Kidney capillary endothelial cell (primary cell): ENCODE measurements at regions not wholly inside any gene's neighbourhood (a gene's known extent, or its start where the extent isn't known, plus 50 kb on each side); places are given as distances from the start of the nearest gene placed in this dataset.

Experiments used
- DNase-seq: peaks from one replicate; pipeline ENCODE4 v3.0.0-alpha.2; 2018; ENCODE audit warnings: low spot score

DNA sequence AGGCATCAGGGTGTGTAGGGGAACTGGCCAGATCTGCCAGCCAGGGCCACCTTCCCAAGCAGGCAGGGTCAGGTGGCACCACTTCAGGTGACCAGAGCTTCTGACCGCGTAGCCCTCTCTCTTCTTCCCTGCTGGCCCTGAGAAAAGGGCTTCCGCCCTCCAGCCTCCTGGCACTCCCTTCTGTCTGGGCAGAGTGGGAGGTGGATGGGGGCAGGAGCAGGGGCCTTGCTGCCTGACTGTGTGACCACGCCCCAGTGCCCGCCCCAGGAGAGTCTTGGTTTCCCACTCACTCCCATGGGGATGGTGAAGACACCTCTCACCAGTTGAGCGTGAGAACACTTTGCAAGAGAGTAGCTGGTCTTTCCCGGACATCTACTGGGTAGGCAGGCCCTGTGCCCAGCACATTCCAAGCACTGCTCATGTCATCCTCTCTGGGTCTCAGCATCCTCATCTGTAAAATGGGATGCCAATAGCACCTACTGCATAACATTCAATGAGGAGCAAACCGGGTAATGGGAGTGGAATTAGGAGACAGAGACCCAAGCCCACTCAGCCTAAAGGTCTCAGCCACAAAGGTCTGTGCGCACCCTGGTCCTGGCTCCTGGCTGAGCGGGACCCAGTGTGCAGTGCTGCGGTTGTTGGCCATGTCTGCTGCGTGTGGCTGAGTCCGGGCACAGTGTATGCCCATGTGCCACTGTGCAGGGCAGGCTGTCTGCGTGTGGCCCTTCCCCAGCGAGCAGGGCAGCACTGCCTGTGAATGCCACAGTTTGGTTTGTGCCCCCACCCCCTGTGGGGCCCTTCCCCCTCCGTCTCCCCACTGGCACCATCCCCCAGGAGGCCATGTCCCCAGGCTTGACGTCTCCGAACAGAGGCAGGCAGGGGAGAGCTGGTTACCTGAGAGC lies 179.1 kb upstream of the IER5L start:
- no peak for DNase-seq

GRCh38 chr9:129355631-129356030 lies 177.6 kb upstream of the IER5L start:
- DNase-seq, result no peak

- DNase-seq, result no peak
Measured at GRCh38 chr9:129354498-129354897, 176.4 kb upstream of the IER5L start.

- no peak for DNase-seq
Measured at GRCh38 chr9:129353697-129354336, 175.8 kb upstream of the IER5L start.

- DNase-seq, result no peak
Measured at GRCh38 chr9:129352146-129352865, 174.2 kb upstream of the IER5L start.

DNA sequence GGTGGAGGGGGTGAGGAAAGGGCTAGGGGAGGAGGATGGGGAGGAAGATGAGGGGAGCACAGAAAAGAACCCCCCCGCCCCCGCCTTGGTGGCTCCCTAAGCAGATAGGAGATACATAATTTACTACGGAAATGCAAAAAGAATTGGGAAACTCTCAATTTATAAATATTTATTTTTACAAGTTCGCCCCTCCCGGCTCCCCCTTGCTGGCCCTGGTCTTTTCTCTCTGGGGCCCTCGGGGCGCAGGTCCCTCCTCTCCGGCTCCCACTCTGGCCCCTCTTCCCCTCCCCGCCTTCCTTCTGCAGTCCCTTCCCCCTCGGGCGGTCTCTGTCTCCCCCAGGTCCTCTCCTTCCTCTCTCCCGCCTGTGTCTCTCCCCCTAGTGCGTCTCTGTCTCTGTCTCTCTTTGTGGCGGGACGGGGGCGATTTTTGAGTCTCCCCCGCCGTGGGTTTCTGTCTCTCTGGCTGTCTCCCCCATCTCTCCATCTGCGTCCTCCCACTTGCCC lies 173.6 kb upstream of the IER5L start:
- DNase-seq, result no peak

- no peak for DNase-seq
Measured at GRCh38 chr9:129351058-129351641, 173.1 kb upstream of the IER5L start.

DNA sequence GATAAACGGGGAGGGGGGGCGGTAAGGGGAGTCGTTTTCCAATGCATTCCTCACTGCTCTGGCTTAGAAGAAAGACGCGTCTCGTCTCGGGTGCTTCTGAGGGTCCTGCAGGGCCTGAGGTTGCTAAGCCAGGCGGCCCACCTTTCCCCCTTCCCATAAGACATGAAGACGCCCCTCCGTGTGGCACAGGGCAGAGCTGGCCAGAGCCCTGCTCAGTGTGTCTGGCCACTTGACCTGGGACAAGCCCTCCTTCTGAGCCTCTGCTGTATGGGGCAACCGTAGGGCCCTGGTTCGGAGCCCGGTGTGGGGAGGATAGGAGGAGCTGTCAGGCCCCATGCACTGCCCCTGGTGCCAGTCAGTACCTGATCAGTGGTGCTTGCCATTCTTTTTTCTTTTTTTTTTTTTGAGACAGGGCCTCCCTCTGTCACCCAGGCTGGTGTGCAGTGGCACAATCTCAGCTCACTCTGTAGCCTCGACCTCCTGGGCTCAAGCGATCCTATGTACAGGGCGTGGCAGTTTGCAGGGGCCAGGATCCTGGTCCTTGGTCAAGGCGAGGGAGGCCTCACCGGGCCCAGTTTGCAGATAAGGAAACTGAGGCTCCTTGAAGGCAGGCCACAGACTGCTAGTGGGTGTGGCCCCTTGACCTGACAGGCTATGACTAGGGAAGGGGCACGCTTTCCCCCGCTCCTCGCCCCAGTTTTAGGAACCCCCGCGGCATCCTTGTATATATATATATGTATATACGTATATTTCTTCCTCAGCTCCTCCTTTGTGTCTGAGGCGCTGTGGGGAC lies 172.3 kb upstream of the IER5L start:
- DNase-seq, result no peak

DNA sequence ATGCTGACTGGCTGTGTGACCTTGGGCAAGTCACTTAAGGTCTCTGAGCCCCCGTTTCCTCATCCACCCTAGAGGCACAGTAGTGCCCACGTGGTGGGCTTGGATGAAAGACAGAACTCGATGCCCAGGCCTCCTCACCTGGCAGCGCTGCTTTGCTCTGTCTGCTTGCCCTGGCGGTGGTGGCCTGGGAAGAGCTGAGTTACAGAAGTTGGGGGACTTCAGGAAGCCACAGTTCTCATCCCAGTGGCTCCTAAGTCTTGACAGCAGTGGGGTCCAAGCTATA lies 171.5 kb upstream of the IER5L start:
- no peak for DNase-seq

GRCh38 chr9:129348890-129349664 lies 171.0 kb upstream of the IER5L start:
- no peak for DNase-seq

DNA sequence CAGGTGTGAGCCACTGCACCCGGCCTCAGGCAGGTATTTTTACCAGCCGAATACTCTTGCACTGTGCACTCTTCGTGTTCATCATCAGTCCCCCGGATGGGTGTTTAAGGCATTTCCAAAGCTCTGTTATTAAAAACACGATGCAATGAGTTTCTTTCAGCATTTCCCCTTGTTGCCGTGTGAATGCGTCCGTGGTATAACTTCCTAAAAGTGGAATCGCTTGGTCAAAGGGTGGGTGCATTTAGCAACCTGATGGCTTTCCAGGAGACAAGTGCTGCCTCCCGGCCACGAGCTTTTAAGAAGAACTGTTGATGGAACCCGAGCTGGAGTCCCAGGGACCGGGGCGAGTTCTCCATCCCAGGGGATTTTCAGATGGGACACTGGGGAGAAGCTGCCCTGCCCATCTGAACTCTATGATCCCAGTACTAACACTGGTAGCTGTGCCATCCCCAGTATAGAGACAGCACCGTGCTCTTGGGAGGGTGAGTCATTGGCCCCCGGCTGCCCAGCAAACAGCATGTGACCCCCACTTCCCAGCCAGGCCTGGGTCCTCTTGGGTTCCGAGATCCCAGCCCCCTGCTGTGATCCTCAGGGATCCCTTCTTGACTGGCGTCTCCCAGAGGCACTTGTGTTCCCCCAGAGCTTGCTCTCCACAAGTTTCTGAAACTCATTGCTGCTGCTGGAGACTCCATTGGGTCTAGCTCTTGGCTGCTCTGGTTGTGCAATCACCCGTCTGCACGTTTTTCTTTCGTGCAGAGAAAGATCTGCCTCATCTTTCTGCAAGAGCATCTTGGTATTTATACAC lies 169.5 kb upstream of the IER5L start:
- no peak for DNase-seq

DNA sequence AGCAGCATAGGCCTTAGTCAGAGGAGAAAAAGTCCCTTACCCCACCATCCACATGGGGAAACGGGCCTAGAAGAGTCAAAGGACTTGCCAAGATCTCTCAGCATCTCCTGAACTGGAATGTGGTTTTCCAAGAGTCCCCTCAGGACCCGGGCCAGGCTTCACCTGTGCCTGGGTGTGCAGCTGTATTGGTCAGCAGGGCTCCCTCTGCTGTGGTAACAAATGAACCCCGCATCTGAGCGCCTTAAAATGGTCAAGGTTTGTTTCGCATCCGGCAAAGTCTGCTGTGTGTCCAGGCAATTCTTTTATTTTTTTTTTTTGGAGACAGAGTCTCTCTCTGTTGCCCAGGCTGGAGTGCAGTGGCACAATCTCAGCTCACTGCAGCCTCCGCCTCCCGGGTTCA lies 168.0 kb upstream of the IER5L start:
- no peak for DNase-seq

- DNase-seq, result no peak
Measured at GRCh38 chr9:129344641-129345495, 166.8 kb upstream of the IER5L start.

DNA sequence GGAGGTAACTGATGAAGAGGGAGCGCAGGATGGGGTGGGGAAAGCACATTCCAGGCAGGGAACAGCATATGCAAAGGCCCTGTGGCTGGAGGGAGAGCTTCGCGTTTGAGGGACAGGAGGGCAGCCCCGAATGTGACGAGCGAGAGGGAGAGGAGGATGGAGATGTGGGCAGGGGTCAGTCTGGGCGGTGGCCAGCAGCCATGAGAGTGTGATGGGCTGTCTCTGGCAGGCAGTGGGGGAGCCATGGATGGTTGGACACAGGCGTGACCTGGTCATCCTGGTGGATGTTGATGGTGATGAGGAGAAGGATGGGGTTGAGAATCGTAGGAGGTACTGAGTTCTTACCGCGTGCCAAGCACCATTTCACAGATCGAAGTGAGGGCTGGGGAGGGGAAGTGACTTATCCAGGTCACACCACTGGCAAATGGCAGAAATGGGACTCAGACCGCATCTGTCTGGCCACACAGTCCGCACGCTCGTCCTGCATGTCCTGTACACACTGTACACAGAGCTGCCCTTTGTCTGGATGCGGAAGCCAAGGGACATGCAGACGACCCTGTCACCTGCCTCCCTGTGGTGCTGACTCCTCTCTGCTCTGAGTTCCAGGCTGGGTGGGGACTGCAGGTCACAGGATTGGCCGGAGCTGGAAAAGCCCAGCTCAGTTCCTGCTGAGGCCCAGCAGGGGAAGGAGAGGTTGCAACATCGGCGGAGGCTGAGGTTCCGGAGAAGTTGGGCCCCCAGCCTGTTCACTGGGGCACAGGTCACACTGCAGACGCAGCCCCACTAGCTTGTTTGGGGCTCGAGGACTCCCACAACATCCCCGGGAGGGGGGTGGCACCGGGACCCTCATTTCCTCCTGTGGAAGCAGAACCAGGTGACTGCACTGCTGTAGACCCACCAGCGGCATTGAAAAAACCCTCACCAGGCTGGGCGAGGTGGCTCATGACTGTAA lies 165.6 kb upstream of the IER5L start:
- DNase-seq, result no peak

DNA sequence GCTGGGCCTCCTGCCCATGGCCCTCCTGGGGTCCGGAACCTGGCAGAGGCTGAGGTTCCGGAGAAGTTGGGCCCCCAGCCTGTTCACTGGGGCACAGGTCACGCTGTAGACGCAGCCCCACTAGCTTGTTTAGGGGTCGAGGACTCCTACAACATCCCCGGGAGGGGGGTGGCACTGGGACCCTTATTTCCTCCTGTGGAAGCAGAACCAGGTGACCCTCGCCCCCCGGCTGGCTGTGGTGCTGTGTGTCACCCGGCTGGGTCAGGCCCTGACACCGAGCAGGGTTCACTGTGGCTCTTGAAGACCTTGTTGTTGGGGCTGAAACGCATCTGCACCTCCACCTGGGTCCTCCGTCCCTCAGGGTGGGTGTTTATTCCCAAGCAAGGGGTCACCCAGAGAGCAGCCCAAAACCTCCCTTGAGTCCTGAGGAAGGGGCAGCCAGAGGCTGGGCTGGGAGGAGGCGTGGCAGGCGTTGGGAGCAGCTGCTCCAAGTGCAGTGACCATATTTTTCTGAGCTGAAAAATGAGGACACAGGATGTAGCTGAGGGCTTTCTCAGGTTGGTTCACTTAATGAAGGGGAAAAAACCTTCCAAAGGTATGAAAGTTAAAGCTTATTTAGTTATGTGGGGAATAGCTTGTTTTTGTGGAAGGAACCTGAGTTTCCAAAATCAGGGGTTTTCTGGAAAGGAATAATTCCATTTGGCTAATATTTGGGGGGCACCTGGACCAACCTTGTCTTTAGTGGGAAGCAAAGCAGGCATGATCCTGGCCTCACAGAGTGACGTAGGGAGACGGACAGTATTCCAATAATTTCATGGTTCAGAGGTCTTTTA lies 164.7 kb upstream of the IER5L start:
- DNase-seq, result no peak

DNA sequence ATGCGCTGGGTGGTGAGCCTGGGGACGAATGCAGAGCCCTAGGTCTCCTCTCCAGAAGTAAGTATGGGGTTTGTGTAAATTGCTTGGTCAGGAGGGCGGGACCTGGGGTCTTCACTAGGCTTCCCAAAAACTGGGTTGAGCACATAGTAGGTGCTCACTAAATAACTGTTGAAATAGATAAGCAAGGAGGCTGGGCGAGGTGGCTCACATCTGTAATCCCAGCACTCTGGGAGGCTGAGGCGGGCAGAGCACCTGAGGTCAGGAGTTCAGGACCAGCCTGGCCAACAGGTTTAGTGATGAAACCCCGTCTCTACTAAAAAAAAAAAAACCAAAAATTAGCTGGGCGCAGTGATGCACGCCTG lies 163.9 kb upstream of the IER5L start:
- DNase-seq, result no peak
